PC-9 (cell line): ENCODE measurements at regions not wholly inside any gene's neighbourhood (a gene's known extent, or its start where the extent isn't known, plus 50 kb on each side); places are given as distances from the start of the nearest gene placed in this dataset.

Experiments
- CTCF ChIP-seq: fragments of 200-600 bp; sonication (generic); conservative IDR thresholded peaks from 2 replicates; pipeline ENCODE4 v1.6.1; 2017; ENCODE audit warnings: mixed run types, antibody characterized with exemption, mild to moderate bottlenecking, moderate library complexity
- EZH2 ChIP-seq: fragments of 200-600 bp; sonication (generic); IDR thresholded peaks from 2 replicates; pipeline ENCODE4 v1.8.0; 2017; ENCODE audit warnings: antibody characterized with exemption, low read depth

DNA sequence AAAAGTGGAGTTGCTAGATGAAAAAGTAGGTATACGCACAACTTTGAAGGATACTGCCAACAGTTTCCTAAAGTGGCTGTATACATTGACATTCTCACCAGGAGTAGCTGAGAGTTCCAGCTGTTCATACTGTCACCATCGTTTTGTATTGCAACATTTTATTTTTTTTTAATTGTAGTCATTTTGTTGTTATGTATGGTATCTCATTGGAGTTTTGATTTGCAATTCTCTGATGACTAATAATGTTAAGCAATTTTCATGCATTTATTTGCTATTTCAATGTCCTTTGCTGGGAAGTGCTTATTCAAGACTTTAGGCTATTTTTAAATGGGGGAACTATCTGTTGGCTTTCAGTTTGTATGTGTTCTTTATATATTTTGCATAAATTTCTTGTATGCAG, 185.1 kb upstream of the TGFBR2 start:
- TF ChIP-seq CTCF (no peak), EZH2 (no peak)
